HG02610 (cell line): ENCODE measurements at regions not wholly inside any gene's neighbourhood (a gene's known extent, or its start where the extent isn't known, plus 50 kb on each side); places are given as distances from the start of the nearest gene placed in this dataset.
"Not testable (repeated sequence)": the region's sequence is repeated elsewhere in the genome, so short reads cannot be mapped to it uniquely, and the experiment has no call there.

ENCODE experiments used
- ATAC-seq: cut with Tn5 transposase; IDR thresholded peaks from one replicate; pipeline ENCODE4 v1.9.1; 2021; ENCODE audit warnings: mild to moderate bottlenecking, moderate library complexity; ENCODE audit not compliant: unreplicated experiment

- not testable (repeated sequence) for ATAC-seq
Observed at GRCh38 chr20:5660756-5661155, 50.0 kb upstream of the GPCPD1 start.
